Fibroblast of skin of right quadriceps (primary cell): ENCODE measurements at regions not wholly inside any gene's neighbourhood (a gene's known extent, or its start where the extent isn't known, plus 50 kb on each side); places are given as distances from the start of the nearest gene placed in this dataset.

ENCODE experiments used
- DNase-seq: peaks from one replicate; pipeline ENCODE4 v3.0.0-alpha.2; 2013

DNA sequence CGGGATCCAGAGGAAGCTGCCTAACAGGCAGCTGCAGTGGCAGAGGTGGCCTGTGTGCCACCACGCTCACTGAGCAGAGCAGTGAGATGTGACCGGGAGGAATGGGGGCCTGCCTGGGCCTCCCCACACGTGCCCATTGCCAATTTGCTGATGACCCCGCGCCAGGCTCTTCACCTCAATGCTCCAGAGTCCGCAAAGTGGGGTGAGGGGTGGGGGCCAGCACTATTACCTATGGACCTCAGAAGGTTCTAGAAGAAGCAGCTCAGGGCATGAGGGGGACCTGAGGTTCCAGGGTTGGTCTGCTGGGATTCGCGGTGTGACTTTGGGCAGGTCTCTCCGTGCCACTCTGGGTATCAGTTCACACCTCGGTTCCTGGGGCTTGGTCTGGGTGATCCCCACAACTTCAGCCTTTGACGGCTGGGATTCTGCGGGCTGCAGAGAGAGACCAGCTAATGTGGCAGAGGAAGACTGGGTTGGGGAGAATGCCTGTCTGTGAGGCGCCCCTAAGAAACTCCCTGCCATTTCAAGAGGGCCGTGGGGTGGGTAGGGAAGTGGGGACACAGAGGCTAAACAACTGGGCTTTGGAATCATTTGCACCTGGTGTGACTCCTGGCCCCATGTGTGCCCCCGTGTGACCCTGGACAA is 231.0 kb upstream of the MVB12B start:
- DNase-seq: no peak

DNA sequence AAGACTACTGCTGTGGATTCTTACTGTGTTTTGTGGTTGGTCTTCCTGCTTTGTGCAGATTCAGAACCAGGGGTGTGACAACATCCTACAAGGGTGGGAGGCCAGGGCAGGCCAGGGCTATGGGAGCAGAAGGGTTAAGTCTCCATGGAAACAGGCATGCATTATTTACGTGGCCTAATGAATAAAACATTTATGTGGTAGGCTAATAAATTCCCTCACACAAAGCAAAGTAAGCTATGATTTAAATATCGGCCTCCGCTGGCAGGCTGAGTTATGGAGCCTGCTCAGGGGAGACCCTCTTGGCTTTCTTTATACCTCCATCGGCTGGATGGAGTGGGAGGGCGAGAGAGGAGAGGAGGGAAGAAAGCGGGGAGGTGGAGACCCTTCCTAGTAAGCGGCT is 230.3 kb upstream of the MVB12B start:
- no peak for DNase-seq

DNA sequence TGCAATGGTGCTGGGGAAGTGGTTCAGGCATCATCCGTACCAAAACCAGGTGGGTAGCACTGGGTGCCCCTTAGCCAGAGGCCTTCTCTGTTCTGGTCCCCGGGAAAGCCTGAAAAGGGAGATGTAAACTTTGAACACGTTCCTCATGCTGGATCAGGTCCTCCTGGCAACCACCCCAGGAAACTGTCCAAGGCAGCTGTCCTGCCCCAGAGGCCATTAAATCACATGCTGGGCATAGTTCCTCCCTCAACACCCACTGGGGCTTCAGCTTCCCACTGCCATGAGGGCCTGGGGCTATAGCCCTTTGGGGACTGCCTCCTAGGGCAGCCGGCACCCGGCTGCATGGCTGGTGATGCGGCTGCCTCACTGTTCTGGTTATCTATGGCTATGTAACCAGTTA is 228.9 kb upstream of the MVB12B start:
- no peak for DNase-seq

DNA sequence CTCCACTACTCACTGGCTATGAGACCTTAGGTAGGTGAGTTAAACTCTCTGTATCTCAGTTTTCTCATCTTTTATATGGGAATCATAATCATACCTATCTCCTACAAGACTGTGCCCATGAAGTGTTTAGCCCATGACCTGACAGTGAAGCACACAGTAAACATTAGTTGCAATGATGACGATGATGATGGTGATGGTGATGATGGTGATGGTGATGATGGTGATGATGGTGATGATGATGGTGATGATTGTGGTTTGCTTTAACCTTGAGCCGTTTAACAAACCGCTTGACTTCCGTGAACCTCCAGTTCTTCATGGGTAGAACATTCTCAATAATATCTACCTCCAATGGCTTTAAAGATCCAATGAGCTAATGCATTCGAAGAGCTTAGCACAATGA is 220.2 kb upstream of the MVB12B start:
- no peak for DNase-seq

DNA sequence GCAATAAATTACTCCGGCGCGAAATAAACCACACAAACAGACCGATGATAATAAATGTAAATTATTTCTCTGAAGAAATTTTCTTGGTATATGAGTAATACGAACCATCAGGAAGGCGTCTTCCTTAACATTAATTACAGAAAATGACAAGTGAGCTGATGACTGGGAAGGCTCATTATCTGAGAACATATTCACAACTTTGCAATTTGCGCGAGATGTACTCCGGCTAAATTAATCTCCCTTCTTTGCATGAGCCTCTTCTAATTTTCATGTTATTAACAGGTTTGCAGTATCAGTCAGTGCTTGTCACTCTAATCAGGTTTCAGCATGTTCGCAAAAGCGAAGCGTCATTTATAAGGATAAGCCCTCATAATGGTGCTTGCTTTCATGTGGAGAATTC is 218.9 kb upstream of the MVB12B start:
- no peak for DNase-seq

DNA sequence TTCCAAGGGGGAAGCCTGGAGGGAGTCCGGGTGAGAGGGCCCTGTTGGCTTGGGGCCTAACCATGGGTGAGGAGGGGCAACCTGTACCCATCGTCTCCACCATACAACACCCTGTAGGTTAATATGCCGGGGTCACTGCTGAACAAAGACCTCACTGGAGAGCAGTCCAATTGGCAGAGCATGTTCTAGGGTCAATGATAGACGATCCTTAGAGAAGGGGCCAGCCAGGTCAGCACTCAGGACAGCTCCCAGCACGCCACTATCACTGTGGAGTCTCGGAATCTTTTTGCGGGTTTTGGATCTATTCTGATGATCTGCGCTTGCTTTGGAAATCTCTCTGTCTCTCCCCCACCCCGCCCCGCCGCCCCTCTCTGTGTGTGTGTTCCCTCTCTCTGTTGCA is 218.4 kb upstream of the MVB12B start:
- no peak for DNase-seq

DNA sequence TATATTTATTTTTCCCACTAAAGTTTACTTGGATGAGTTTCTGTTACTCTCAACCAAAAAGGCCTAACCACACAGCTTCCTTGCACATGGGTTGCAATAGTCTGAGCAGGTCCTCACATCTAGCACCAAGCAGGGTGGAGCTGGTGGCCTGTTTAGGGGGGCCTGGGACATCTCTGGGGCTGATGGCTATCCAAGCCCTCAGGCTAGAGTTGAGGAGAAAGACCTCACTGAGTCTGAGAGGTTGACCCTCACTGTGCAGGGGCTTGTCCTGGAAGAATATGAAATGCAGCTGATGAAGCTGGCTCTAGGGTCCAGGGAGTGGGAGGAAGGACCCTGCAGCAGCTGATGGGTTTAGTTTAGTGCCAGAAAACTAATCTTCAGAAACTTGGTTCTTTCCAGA is 217.1 kb upstream of the MVB12B start:
- no peak for DNase-seq

DNA sequence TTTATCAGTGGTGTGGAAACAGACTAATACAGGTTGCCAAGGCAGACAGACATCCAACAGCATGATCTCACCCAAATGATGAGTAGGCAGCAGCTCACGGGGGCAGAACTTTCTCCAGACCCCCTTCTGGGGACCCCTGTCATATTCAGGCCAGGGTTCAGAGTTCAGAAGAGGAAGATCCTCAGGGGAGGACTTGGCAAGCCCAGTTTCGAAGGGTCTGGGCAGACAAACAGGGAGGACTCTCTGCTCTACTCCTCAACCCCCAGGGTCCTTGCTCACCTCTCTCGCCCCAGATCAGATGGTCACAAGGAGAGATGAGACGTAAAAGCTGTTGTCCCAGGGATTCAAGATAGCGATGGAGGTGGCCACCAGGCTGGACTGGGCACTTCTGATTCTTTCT is 215.1 kb upstream of the MVB12B start:
- no peak for DNase-seq

DNA sequence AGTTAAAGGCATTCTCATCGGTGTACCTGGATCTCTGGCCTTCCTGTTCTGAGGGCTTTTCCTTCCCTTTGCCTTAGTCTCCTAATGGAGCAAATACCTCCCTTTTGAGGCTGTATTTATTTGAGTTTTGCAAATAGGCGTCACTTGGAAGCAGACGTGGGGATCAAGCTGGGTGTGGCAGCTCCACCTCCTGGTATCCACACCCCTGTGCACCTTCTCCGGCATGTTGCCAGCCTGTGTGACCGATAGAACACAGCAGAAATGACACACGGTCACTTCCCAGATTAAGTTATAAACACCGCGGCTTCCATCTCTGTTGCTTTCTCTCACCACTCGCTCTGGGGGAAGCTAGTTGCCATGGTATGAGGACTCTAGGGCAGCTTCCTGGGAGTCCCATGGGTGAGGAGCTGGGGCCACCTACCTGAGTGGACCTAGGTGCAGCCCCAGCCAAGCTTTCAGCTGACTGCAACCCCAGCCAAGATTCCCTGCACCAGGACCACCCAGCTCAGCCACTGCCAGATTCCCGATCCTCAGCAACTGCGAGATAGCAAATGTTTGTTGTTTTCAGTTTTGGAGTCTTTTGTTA is 214.4 kb upstream of the MVB12B start:
- DNase-seq: no peak

DNA sequence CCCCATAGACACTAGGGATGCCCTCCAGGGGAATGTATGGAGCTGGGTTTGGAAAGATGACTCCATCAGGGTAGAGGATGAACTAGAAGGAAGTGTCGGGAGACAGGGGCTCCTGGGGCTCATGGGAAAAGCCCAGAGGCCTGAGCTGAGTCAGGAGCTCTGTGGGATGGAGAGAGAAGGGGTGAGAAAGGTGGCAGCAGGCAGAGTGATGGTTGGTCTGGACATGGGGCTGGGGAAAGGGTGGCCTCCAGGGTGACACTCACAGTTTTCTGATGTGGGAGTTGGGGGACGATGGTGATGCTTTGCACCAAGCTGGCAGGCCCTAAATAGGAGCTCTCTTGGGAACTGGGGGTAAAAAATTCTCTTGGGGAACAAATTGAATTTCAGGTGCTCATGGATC is 213.5 kb upstream of the MVB12B start:
- no peak for DNase-seq

DNA sequence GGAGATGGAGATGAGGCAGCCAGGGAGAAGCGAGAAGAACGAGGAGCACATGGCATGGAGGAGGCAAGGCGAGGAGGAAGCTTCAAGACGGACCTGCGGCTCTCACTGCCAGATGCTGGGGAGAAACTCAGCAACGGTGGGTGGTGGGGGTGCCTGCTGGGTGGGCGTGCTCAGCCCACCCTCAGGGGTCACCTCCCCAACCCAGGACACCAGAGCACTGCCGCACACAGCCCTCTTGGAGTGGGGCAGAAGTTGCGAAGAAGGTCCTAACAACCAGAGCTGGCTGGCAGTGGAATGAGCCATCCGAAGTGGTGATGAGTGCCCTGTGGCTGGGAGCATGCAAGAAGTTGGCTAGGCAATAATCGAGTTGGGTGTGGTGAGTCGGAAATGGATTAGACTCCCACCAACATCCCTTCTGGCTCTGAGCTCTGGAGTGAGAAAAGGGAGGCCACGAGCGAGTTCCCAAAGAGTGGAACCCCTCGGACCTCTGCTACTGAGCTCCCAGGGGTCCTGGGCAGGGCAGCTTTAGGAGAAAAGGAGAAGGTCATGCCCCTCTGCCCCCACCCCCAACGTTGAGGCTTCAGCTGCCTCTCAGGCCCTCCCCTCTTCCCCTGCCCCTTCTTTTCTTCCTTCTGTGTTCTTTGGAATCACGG is 212.7 kb upstream of the MVB12B start:
- DNase-seq: no peak

DNA sequence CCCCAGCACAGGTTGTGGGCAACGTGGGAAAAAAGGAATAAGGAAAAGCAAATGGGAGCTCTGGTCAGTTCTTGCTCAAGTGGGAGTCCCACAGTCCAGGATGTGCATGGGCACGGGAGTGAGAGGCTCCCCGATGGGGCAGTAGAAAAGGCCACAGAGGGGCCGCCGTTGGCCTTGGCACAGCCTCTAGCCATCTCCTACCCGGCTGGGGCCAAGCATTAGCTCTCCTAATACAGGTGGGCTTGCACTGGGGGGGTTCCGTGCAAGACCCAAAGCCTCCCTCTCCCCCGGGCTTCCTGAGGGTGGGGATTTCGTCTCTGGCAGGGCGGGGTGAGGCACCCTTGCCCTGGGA is 212.2 kb upstream of the MVB12B start:
- DNase-seq: no peak

DNA sequence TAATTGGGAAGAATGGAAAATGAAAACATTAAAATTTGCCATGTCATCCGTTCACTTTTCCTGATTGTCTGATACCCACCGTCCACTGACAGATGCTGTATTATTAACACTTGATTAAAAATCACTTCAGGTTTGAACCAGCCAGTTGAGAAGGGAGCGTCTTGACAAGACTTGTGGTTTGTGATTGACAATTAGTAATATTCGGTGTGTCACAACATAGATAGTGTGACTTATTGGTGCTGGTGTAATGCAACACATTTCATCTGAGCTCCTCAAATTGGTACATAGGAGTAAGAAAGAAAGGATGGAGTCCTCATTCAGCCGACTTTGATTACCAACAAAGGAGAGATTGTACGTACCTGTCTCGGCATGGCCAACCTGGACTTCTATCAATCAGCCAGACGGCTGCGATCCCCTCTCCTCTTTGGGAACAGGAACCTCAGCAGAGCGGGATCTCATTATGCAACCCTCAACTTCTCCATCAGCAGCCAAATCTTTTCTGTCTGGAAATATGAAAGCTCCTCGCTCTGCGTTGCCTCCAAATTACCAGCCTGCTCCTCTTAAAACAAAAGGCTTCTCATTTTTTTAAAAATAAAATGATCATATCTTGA is 211.7 kb upstream of the MVB12B start:
- no peak for DNase-seq

DNA sequence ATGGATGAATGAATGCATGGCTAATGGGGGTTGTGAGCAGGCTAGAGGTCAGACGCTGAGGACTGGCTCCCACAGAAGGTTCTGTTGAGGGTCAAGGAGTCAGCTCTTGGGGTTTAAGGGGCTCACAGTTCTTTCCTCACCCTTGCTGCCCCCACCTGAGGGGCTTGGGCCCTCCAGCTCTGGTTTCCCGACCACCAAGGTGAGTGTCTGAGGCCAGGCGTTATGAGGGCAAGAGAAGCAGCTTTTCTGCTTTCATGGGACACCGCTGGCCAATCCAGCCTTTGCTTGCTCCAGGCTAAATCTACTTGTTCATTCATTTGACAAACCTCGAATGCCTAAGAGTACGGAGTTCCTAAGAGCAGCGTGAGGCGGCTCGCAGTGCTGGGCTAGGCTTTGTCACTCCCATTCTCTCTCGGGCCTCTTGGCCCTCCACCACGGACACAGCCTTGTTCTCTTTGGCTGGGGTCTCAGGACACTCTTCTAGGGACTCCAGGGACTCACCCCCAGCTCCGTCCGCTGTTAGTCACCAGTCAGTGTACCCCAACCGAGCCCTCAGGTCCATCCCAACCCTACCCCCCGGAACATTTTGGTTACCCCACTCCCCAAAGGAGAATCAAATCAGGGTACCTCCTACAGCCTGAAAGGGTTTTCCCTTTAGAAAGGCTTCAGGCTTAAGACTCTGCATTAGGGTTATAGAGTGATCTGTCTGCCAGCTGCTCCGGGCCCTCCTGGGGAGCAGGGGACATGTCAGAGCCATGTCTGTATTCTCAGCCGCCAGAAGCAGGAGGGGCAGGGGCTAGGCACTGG is 210.1 kb upstream of the MVB12B start:
- DNase-seq: no peak

DNA sequence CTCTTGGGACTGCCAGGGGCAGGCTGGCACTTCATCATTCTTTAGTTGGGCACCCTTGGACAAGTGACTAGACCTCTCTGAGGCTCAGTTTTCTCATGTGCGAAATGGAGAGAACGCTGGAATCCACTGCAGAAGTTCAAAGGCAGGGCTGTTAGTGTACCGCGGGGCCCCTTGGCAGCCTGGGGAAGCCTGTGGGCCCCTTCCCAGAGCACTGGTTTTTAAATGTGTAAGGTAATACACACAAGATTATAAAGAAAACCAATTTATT is 209.5 kb upstream of the MVB12B start:
- no peak for DNase-seq

DNA sequence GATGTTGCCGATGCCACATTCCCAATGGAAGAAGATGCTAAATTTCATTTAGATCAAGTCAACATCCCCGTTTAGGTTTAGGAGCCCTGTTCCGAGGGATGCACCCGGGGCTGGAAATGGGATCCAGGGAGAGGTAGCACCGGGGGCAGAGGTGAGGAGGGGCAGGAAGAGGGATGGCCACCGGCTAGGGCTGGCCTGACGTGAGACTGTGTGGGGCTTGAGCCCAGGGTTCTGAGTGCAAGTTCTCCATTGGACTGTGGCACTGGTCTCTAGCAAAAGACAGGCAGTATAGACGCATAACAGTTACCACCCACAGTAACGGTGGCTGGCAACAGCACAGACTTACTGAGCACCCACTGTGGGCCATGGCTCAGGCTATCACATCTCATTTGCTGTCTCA is 209.0 kb upstream of the MVB12B start:
- DNase-seq: no peak

DNA sequence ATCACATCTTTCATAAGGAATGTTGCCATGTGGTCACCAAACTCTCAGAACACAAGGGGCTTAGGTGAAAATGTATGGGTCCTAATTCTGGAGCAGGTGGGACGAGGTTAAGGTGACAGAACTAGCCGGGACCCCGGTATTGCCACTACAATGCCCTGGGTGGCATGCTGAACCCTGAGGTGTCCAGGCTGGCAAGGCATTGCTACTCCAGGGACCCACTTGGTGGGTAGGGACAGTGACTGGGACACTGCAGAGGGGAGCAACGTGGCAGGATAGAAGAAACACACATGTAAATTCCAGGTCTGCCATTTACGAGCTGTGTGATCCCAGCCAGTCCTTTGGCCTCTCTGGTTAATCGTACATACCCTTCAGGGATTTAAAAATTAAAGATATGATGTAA is 206.9 kb upstream of the MVB12B start:
- no peak for DNase-seq

DNA sequence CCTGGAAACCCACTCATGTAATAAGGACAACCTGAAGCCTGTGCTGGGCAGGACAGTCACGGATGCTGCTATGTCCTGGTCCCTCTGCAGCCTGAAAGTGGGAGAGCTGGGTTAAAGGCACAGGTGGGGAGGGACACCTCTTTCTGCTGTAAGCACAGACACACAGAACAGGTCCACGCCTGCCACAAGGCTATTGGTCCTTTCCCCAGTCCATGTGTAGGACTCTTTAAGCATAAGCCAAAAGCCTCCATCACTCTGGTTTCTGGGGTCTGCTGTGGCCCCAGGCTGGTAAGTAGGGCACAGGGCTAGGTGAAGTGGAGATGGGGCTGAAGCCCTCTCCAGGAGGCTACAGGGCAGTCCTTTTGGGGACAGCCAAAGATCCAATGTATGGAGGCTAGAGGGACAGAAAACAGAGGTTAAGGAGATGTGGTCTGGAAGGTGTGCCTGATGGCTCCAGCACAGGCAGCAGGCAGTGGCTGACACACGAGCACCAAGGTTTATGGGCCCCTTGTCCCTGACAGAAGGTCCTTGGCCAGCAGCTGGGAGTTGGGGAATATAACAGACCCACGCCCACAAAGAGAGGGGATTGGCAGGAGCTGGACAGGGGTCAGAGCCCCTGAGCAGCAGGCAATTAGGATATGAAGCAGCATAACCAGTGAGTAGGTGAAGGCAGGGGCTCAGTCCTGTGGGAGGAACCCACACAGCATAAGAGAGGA is 203.6 kb upstream of the MVB12B start:
- no peak for DNase-seq

DNA sequence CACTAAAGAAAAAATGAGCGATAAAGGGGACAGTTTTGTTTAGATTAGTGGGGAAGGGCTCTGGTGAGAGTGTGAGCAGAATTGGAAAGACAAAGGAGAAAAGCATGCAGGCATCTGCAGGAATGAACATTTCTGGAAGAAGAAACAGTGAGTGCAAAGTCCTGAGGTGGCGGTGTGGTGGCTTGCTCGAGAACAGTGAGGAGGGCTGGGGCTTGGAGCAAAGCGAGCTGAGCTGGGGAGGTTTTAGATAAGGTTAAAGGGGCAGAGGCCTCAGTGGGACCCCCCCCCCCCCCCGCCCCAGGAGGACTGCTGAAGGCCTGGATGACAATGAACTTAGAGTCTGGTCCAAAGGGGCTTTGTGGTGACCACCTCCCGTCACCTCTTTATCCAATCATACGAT is 202.7 kb upstream of the MVB12B start:
- DNase-seq: no peak

DNA sequence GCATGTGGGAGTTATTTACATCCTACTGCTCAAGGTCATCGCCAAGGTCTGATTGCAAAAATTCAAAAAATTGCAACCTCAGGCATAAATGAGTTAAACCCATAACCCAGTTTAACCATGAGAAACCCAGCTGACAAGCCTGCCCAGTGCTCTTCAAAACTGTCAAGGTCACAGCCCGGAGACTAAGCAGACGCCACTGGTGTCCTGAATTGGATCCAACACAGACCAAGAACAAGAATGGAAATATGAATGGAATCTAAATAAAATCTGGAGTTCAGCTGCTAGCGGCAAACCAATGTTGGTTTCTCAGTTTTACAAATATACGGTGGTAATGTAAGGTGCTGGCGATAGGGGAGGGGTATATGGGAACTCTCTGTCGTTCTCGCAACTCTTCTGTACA is 201.5 kb upstream of the MVB12B start:
- DNase-seq: no peak

DNA sequence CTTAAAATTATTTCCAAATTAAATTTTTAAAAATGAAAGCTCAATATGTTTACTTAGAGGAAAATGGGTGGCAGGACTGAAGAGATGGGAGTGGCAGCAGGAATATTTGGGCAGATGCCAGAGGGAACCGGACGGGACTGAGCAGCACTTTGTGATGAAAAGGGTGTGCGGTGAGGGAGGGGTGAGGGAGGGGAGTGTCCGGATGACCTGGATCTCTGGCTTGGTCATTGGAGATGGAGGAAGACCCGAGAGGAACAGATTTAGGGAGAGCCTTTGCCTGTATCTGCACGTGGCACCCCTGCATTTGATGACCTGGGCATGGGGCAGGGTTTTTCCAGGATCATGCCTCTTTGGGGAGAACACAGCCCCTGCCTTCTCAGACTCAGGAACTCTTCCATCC is 201.1 kb upstream of the MVB12B start:
- DNase-seq: no peak

DNA sequence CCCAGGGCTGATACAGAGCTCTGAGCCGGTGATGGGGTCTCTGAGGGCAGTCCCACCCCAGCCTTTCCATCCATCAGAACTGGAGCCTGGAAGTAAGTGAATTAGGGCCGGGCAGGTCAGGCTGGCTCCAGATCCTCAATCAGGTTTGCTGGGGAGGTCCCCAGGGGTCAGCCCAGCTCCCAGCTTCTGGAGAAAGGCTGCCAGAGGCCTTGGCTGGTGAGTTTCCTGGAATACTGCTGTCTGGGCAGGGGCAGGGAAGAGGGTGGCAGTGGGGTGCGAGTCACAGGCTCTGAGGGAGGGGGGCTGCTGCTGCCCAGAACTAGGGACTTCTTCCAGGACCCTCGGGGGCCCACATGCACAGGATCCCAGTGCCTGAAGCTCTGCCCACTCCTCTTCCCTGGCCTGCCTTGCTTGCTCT is 200.6 kb upstream of the MVB12B start:
- DNase-seq: no peak

DNA sequence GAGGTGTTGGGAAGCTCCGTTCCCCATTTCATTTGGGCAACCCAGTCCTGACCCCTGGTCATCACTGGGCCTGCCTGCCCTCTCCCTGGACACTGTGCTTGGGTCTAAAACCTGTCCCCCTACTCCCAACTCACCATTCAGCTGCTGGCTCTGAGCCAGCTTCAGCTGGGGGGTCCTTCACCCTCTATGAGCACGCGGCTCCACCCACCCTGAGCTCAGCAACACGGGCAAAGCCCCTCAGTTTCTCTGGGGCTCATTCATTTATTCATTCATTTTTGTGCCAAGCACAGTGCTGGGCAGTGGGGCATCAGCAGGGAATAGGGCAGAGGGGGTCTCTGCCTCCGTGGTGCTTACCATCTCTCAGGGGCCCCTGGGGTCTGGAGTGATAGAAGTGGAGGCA is 199.8 kb upstream of the MVB12B start:
- no peak for DNase-seq
